ENCODE measurements at regions not wholly inside any gene's neighbourhood (a gene's known extent, or its start where the extent isn't known, plus 50 kb on each side); places are given as distances from the start of the nearest gene placed in this dataset.
"Not testable (repeated sequence)": the region's sequence is repeated elsewhere in the genome, so short reads cannot be mapped to it uniquely, and the experiment has no call there.

DNA sequence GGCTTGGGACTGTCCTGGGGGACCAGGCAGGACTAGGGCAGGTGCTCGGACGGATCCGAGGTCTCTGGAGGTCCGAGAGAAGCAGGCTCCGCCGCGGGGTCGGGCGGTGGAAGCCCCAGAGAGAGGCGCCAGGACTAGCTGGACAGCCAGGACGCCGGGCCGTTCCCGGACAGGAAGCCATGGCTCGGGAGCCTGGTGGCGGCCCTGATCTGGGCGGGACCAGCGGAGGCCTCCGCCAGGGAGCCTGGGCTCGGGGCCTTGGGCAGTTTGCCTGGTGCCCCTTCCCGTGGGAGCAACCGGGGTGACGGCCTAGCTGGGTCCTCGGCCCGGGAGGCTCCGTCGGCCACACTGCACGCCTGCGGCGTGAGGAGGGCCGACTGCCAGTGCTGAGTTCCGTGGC is 292.3 kb downstream of the PLS3 start:
- not testable (repeated sequence) for TF ChIP-seq KAT2A (conservative IDR thresholded peaks at IDR 0.05; ENCODE audit: control insufficient read depth, low read depth, low read length); EGR1 (IDR thresholded peaks at IDR 0.05; ENCODE audit: borderline replicate concordance in 1 of 2, low read depth in 2 of 2, low read length in 2 of 2); POLR2AphosphoS5 (IDR thresholded peaks at IDR 0.05; ENCODE audit: low read length); SMC3 (IDR thresholded peaks at IDR 0.05; ENCODE audit: borderline replicate concordance, low read length); CREB1 (IDR thresholded peaks at IDR 0.05; ENCODE audit: low read depth)
- TF ChIP-seq, protein P1, sequence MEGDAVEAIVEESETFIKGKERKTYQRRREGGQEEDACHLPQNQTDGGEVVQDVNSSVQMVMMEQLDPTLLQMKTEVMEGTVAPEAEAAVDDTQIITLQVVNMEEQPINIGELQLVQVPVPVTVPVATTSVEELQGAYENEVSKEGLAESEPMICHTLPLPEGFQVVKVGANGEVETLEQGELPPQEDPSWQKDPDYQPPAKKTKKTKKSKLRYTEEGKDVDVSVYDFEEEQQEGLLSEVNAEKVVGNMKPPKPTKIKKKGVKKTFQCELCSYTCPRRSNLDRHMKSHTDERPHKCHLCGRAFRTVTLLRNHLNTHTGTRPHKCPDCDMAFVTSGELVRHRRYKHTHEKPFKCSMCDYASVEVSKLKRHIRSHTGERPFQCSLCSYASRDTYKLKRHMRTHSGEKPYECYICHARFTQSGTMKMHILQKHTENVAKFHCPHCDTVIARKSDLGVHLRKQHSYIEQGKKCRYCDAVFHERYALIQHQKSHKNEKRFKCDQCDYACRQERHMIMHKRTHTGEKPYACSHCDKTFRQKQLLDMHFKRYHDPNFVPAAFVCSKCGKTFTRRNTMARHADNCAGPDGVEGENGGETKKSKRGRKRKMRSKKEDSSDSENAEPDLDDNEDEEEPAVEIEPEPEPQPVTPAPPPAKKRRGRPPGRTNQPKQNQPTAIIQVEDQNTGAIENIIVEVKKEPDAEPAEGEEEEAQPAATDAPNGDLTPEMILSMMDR (IDR thresholded peaks at IDR 0.05 in 2 of 3, conservative IDR thresholded peaks at IDR 0.05 in 1 of 3; ENCODE audit: control insufficient read depth in 2 of 3, extremely low read depth in 1 of 3, insufficient read depth in 1 of 3, low read depth in 3 of 3, low read length in 3 of 3): not testable (repeated sequence)

Measured in GM12878 (cell line).